Pancreas (tissue), 10 donors: ENCODE measurements at regions not wholly inside any gene's neighbourhood (a gene's known extent, or its start where the extent isn't known, plus 50 kb on each side); places are given as distances from the start of the nearest gene placed in this dataset.

ENCODE experiments used
- ATAC-seq, 4 donors: fragments of 200-7000 bp; cut with Tn5 transposase; one replicate each; pipeline versions ENCODE4 v1.8.0 to v1.9.1; 2020; ENCODE audit warnings: mild to moderate bottlenecking in 4 of 4, moderate library complexity in 4 of 4
- DNase-seq, 6 donors: peaks; one replicate each; pipeline ENCODE4 v3.0.0-alpha.2; 2020
- FAIRE-seq: peaks from 2 replicates; lab custom pipeline; 2012; peaks lifted over from hg19 to GRCh38; lab: Jason Lieb, UNC
- H3K27ac ChIP-seq, 4 donors: fragments of 200-600 bp; sonication (generic); 1 replicate in 3 of 4; 2 replicates in 1 of 4; pipeline versions ENCODE4 v1.5.0 to v1.8.0; 2020
- H3K27me3 ChIP-seq, 4 donors: fragments of 200-600 bp; one replicate each; pipeline ENCODE4 v1.8.0; 2021
- H3K36me3 ChIP-seq, 3 donors: fragments of 200-600 bp; sonication (generic) in 1 of 3; one replicate each; pipeline versions ENCODE4 v1.5.0 to v1.8.0; 2020 to 2021
- H3K4me1 ChIP-seq, 3 donors: fragments of 200-600 bp; one replicate each; pipeline ENCODE4 v1.8.0; 2021
- H3K4me3 ChIP-seq, 4 donors: fragments of 200-600 bp; sonication (generic) in 2 of 4; one replicate each; pipeline versions ENCODE4 v1.5.0 to v1.8.0; 2020 to 2021
- H3K9me3 ChIP-seq, 4 donors: fragments of 200-600 bp; one replicate each; pipeline ENCODE4 v1.8.0; 2021
- CTCF ChIP-seq, 4 donors: fragments of 200-600 bp; sonication (generic) in 3 of 4; IDR thresholded peaks; one replicate each; pipeline versions ENCODE4 v1.5.0 to v1.8.0; 2021; ENCODE audit warnings: antibody characterized with exemption in 4 of 4
- WGBS, 2 donors: extraction: QIAGEN DNeasy Blood & Tissue Kit; methylation state at CpG; one replicate each; pipeline ENCODE4 v1.1.7; 2013; 5-methylcytosine and 5-hydroxymethylcytosine counted together
- intact Hi-C, 3 donors: fragments of 100-400 bp; cut with DNase I; formaldehyde crosslinking; loops; one replicate each; pipeline versions ENCODE4 v1.11.1 to v1.14.2; 2022
- donor health status: healthy with polysubstance abuse.
- donor health status: DM: no; HTN: no; CAD: no; lungs with moderate emphysema.
- donor health status: DM: no; HTN: no; CAD: no.
- donor health status: control.
- donor health status: control.
- donor health status: Bipolar disorder and iron deficiency.
- donor health status: DM: yes; HTN: yes; CAD: no.
- donor health status: DM: no; HTN: no; CAD: no.
- donor health status: DM: no; HTN: no; CAD: no.
- donor health status: DM: yes; HTN: yes; CAD: no.

GRCh38 chr16:79393564-79393963 lies 207.0 kb downstream of the MAF start:
- Histone ChIP-seq H3K27me3 (no peaks in the 10 kb centered on the region), H3K27ac (no peak overlapping the region), H3K9me3 (no peaks in the 10 kb centered on the region), H3K4me3 (no peak overlapping the region), H3K4me1 (no peaks in the 10 kb centered on the region), H3K36me3 (no peaks in the 10 kb centered on the region)
- FAIRE-seq (no peak), DNase-seq (no peak), ATAC-seq (no peak)
- intact Hi-C loops: no loop called here
- 83 to 84% methylated on average over 2 of the region's 2 CpGs for WGBS, 2 donors
- TF ChIP-seq CTCF (IDR thresholded peaks at IDR 0.05): no peak

- Histone ChIP-seq H3K4me3 (no peak overlapping the region), H3K27ac (no peak overlapping the region), H3K4me1 (no peaks in the 10 kb centered on the region), H3K9me3 (no peaks in the 10 kb centered on the region), H3K36me3 (no peaks in the 10 kb centered on the region), H3K27me3 (no peaks in the 10 kb centered on the region)
- ATAC-seq: no peak
- WGBS, 2 donors: 51 to 56% methylated on average over 4 of the region's 4 CpGs
- no peak for DNase-seq
- intact Hi-C loops: no loop called here
- FAIRE-seq: no peak
- no peak for TF ChIP-seq CTCF (IDR thresholded peaks at IDR 0.05)
Measured at GRCh38 chr16:79393127-79393526, 207.4 kb downstream of the MAF start.

- Histone ChIP-seq H3K4me1 (no peaks in the 10 kb centered on the region), H3K27ac (no peak overlapping the region), H3K4me3 (no peak overlapping the region), H3K27me3 (no peaks in the 10 kb centered on the region), H3K9me3 (no peaks in the 10 kb centered on the region), H3K36me3 (no peaks in the 10 kb centered on the region)
- intact Hi-C loops: no loop called here
- DNase-seq (no peak), ATAC-seq (no peak), FAIRE-seq (no peak)
- no peak for TF ChIP-seq CTCF (IDR thresholded peaks at IDR 0.05)
Measured at GRCh38 chr16:79392081-79392480, 208.5 kb downstream of the MAF start.

- no peak for TF ChIP-seq CTCF (IDR thresholded peaks at IDR 0.05)
- intact Hi-C loops: no loop called here
- no peak overlapping the region for H3K4me3 ChIP-seq
- ATAC-seq: no peak
- no peak for FAIRE-seq
- H3K36me3 ChIP-seq: no peaks in the 10 kb centered on the region
- H3K9me3 ChIP-seq: no peaks in the 10 kb centered on the region
- H3K27me3 ChIP-seq: no peaks in the 10 kb centered on the region
- no peaks in the 10 kb centered on the region for H3K4me1 ChIP-seq
- H3K27ac ChIP-seq: no peak overlapping the region
- no peak for DNase-seq
- 77 to 83% methylated on average over 11 of the region's 11 CpGs for WGBS, 2 donors
Measured at GRCh38 chr16:79391395-79391794, 209.1 kb downstream of the MAF start.

- no peak overlapping the region for H3K27ac ChIP-seq
- H3K36me3 ChIP-seq: no peaks in the 10 kb centered on the region
- H3K27me3 ChIP-seq: no peaks in the 10 kb centered on the region
- H3K9me3 ChIP-seq: no peaks in the 10 kb centered on the region
- no peaks in the 10 kb centered on the region for H3K4me1 ChIP-seq
- DNase-seq (peak in 1 of 6 donors; percentile 13), FAIRE-seq (no peak), ATAC-seq (peak in 1 of 4 donors; percentile 62)
- no peak overlapping the region for H3K4me3 ChIP-seq
- 50 to 53% methylated on average over 9 of the region's 9 CpGs for WGBS, 2 donors
- TF ChIP-seq CTCF (IDR thresholded peaks at IDR 0.05): no peak
- intact Hi-C loops: no loop called here
Measured at GRCh38 chr16:79390481-79391051, 210.0 kb downstream of the MAF start.
